VCaP (cell line): ENCODE measurements at regions not wholly inside any gene's neighbourhood (a gene's known extent, or its start where the extent isn't known, plus 50 kb on each side); places are given as distances from the start of the nearest gene placed in this dataset.

Source experiments
- H3K27ac ChIP-seq: fragments of 450-650 bp; 2 replicates; pipeline ENCODE4 v1.5.1; 2017
- CTCF ChIP-seq: fragments of 450-650 bp; conservative IDR thresholded peaks from 2 replicates; pipeline ENCODE4 v1.5.1; 2017; ENCODE audit warnings: mild to moderate bottlenecking, moderate library complexity

- H3K27ac ChIP-seq = no peak overlapping the region
- TF ChIP-seq CTCF = no peak
Observed at GRCh38 chr10:130800281-130800680, 511.2 kb downstream of the TCERG1L start.

- TF ChIP-seq CTCF = no peak
- H3K27ac ChIP-seq = no peak overlapping the region
Observed at GRCh38 chr10:130801276-130801675, 510.2 kb downstream of the TCERG1L start.

GRCh38 chr10:130801784-130802183 is 509.7 kb downstream of the TCERG1L start:
- H3K27ac ChIP-seq = no peak overlapping the region; the same call in 1 of the 2 replicates
- TF ChIP-seq CTCF = no peak

- no peak overlapping the region for H3K27ac ChIP-seq
- no peak for TF ChIP-seq CTCF
Observed at GRCh38 chr10:130802301-130802700, 509.2 kb downstream of the TCERG1L start.

- no peak overlapping the region for H3K27ac ChIP-seq
Observed at GRCh38 chr10:130804281-130804680, 507.2 kb downstream of the TCERG1L start.

GRCh38 chr10:130804778-130805634 is 506.5 kb downstream of the TCERG1L start:
- no peak for TF ChIP-seq CTCF
- no peak overlapping the region for H3K27ac ChIP-seq

More at GRCh38 chr10:130804281-130804680, 507.2 kb downstream of the TCERG1L start:
- TF ChIP-seq CTCF = no peak

- TF ChIP-seq CTCF = no peak
- no peak overlapping the region for H3K27ac ChIP-seq
Observed at GRCh38 chr10:130805635-130806030, 505.9 kb downstream of the TCERG1L start.
